ENCODE measurements at regions not wholly inside any gene's neighbourhood (a gene's known extent, or its start where the extent isn't known, plus 50 kb on each side); places are given as distances from the start of the nearest gene placed in this dataset.

DNA sequence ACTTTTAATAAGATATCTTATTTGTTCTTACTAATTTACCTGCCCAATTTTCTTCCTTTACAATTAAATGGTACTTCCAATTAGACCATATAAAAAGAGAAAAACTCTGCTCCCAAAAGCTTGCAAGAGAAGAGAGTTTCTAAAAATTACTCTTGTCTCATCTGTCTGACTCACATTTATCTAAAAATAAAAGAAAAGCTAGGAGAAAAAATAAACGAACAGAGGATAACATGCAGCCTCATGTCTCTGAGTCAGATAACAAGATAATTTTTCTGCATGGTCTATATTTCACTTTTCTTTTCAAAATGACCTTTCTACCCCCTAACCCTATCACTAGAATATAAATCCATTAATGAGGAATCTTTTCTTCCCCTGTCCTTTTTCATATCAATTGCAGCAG, 127.2 kb upstream of the TCF21 start:
- no peak overlapping the region for H2AFZ ChIP-seq (ENCODE audit: low read depth, low read length)
- no peak for DNase-seq (ENCODE audit: low read depth, low spot score)
- no peak for FAIRE-seq
- intact Hi-C loops (cut with micrococcal nuclease): no loop called here
- no peaks in the 10 kb centered on the region for H3K9me3 ChIP-seq (replicated peaks; ENCODE audit: control insufficient read depth, insufficient read depth, low read length)
- no peak overlapping the region for H3K4me2 ChIP-seq (ENCODE audit: insufficient read depth, low read length)
- dilution Hi-C loops (cut with MboI; ENCODE audit: extremely low pct_ligation_motif_present, low sequenced_read_pairs): no loop called here
- H3K27ac ChIP-seq (ENCODE audit: insufficient read depth, low read depth, low read length): no peak overlapping the region
- H3K27me3 ChIP-seq (ENCODE audit: control insufficient read depth in 2 of 2, insufficient read depth in 2 of 2, low read length in 2 of 2): peaks cover 7 to 17% of the 10 kb centered on the region in 2 experiments
- BruUV-seq (replicated peaks): no TSS peak
- H3K79me2 ChIP-seq (ENCODE audit: control insufficient read depth, insufficient read depth, low read length): no peaks in the 10 kb centered on the region
- no peak overlapping the region for H3K9ac ChIP-seq (replicated peaks; ENCODE audit: extremely low read depth, insufficient read depth, low read length)
- no peaks in the 10 kb centered on the region for H3K4me1 ChIP-seq (ENCODE audit: control insufficient read depth, extremely low read depth, insufficient read depth, low read length)
- no peaks in the 10 kb centered on the region for H3K9me1 ChIP-seq (replicated peaks; ENCODE audit: control insufficient read depth, extremely low read depth, insufficient read depth, low read length)
- CTCF ChIA-PET: interaction anchor here (0.9 to 2.1 kb wide), 4 partner anchors 9 to 76 kb away, joined by 3 to 4 read pairs (median 3); no protein-coding TSS in a partner anchor
- H4K20me1 ChIP-seq (replicated peaks; ENCODE audit: control insufficient read depth, extremely low read depth, insufficient read depth, low read length): no peaks in the 10 kb centered on the region
- H3K36me3 ChIP-seq (ENCODE audit: control insufficient read depth in 2 of 2, extremely low read depth in 1 of 2, insufficient read depth in 2 of 2, low read length in 2 of 2): no peaks in the 10 kb centered on the region
- POLR2A ChIA-PET: no interaction called here
- H3K4me3 ChIP-seq (replicated peaks in 1 of 3; ENCODE audit: insufficient read depth in 1 of 3, low read depth in 1 of 3, low read length in 3 of 3): no peak overlapping the region
- TF ChIP-seq POLR2AphosphoS5 (IDR thresholded peaks at IDR 0.05; ENCODE audit: insufficient read depth, low read depth, low read length) (no peak), POLR2A (IDR thresholded peaks at IDR 0.05; ENCODE audit: low read depth, low read length) (no peak), GATA2 (IDR thresholded peaks at IDR 0.05; ENCODE audit: insufficient read depth, insufficient read length, low read depth, low read length) (no peak), JUN (IDR thresholded peaks at IDR 0.05; ENCODE audit: borderline replicate concordance, insufficient read depth, insufficient read length, low read depth) (no peak), MYC (IDR thresholded peaks at IDR 0.05; ENCODE audit: low read depth, low read length) (no peak), CTCF (IDR thresholded peaks at IDR 0.05; ENCODE audit: extremely low read depth in 1 of 2, insufficient read depth in 1 of 2, low read depth in 1 of 2, low read length in 2 of 2) (no peak), EZH2 (IDR thresholded peaks at IDR 0.05; ENCODE audit: borderline replicate concordance, low read depth, low read length, severe bottlenecking) (no peak), MAX (IDR thresholded peaks at IDR 0.05; ENCODE audit: insufficient read depth, insufficient read length) (no peak), FOS (IDR thresholded peaks at IDR 0.05; ENCODE audit: borderline replicate concordance, insufficient read depth, low read length) (no peak)
